ENCODE measurements at regions not wholly inside any gene's neighbourhood (a gene's known extent, or its start where the extent isn't known, plus 50 kb on each side); places are given as distances from the start of the nearest gene placed in this dataset.
A peak's percentile ranks its signal among the peaks of the same experiment; 100 is the strongest.

DNA sequence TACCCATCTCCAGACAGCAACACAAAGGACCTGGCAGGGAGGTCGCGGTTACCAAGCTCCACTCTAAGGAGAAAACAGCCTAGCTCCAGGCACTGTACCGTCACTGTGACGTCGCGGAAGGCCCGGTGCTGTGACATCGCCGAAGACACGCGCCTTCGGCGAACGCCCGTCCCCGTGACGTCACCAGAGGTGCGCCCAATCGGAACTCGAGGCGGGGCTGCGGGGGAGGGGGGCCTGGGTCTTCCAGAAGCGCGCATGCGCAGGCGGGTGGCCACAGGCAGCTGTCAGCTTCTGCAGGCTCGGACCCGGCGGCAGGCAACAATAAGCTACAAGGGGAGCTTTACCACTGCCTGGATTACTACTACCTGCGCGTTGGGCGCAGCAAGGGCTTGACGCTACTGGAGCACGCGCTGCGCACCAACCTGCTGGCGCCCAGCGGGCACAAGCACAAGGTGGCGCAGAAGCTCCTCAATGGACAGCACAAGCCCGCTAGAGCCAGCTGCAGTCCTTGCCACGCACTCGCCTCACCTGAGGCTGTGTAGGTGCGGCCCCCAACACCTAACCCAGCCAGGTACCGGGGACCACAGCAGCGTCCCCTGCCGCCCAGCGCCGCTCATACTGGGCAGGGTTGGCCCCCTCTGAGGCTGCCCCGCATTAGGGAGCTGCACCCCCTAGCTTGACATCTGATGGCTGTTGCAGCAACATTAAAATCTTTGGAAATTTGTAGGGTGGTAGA is 208.4 kb downstream of the TPST1 start:
- H3K36me3 ChIP-seq (ENCODE audit: insufficient read depth, low read length): no peaks in the 10 kb centered on the region
- H3K9ac ChIP-seq (ENCODE audit: low read length): no peak overlapping the region
- peak overlapping the region; percentile 63 to 64 for H3K4me3 ChIP-seq (ENCODE audit: low read depth in 1 of 2, low read length in 2 of 2)
- H3K27me3 ChIP-seq (ENCODE audit: control insufficient read depth in 1 of 2, insufficient read depth in 2 of 2, low read length in 2 of 2): no peaks in the 10 kb centered on the region
- no peaks in the 10 kb centered on the region for H3K9me3 ChIP-seq (ENCODE audit: low read length)
- no peak overlapping the region for H3K27ac ChIP-seq (ENCODE audit: low read depth, low read length)
- H3K4me1 ChIP-seq (ENCODE audit: insufficient read depth, low read length): peaks cover 5% of the 10 kb centered on the region

- H3K4me3 ChIP-seq (ENCODE audit: low read depth in 1 of 2, low read length in 2 of 2): no peak overlapping the region
- no peaks in the 10 kb centered on the region for H3K9me3 ChIP-seq (ENCODE audit: low read length)
- H3K4me1 ChIP-seq (ENCODE audit: insufficient read depth, low read length): peaks cover 5% of the 10 kb centered on the region
- no peaks in the 10 kb centered on the region for H3K27me3 ChIP-seq (ENCODE audit: control insufficient read depth in 1 of 2, insufficient read depth in 2 of 2, low read length in 2 of 2)
- H3K27ac ChIP-seq (ENCODE audit: low read depth, low read length): no peak overlapping the region
- H3K36me3 ChIP-seq (ENCODE audit: insufficient read depth, low read length): no peaks in the 10 kb centered on the region
- H3K9ac ChIP-seq (ENCODE audit: low read length): no peak overlapping the region
Measured at GRCh38 chr7:66415659-66416265, 210.6 kb downstream of the TPST1 start.

DNA sequence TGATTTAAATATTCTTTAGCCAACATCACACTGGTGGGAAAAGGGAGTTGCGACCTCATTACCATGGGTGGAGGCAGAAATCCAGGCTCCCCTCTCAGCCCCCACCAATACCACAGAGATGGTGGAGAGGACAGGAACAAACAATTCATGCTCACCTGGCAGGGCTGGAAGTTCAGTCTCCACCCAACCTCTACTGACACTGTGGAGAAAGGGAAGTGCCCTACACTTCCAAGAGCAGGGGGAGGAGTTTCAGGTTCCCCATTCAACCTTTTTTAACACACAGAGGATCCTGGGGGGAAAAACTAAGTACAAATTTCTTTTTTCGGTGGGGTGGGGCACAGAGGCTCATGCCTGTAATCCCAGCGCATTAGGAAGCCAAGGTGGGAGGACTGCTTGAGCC is 210.1 kb upstream of the KCTD7 start:
- peaks cover 5% of the 10 kb centered on the region for H3K4me1 ChIP-seq (ENCODE audit: insufficient read depth, low read length)
- H3K9me3 ChIP-seq (ENCODE audit: low read length): no peaks in the 10 kb centered on the region
- H3K27me3 ChIP-seq (ENCODE audit: control insufficient read depth in 1 of 2, insufficient read depth in 2 of 2, low read length in 2 of 2): no peaks in the 10 kb centered on the region
- H3K4me3 ChIP-seq (ENCODE audit: low read depth in 1 of 2, low read length in 2 of 2): no peak overlapping the region
- no peak overlapping the region for H3K27ac ChIP-seq (ENCODE audit: low read depth, low read length)
- no peaks in the 10 kb centered on the region for H3K36me3 ChIP-seq (ENCODE audit: insufficient read depth, low read length)
- H3K9ac ChIP-seq (ENCODE audit: low read length): no peak overlapping the region

GRCh38 chr7:66419210-66419609 is 209.5 kb upstream of the KCTD7 start:
- Histone ChIP-seq H3K4me1 (ENCODE audit: insufficient read depth, low read length) (no peaks in the 10 kb centered on the region), H3K9ac (ENCODE audit: low read length) (no peak overlapping the region), H3K36me3 (ENCODE audit: insufficient read depth, low read length) (no peaks in the 10 kb centered on the region), H3K4me3 (ENCODE audit: low read depth in 1 of 2, low read length in 2 of 2) (no peak overlapping the region), H3K27ac (ENCODE audit: low read depth, low read length) (no peak overlapping the region), H3K9me3 (ENCODE audit: low read length) (no peaks in the 10 kb centered on the region), H3K27me3 (ENCODE audit: control insufficient read depth in 1 of 2, insufficient read depth in 2 of 2, low read length in 2 of 2) (no peaks in the 10 kb centered on the region)

DNA sequence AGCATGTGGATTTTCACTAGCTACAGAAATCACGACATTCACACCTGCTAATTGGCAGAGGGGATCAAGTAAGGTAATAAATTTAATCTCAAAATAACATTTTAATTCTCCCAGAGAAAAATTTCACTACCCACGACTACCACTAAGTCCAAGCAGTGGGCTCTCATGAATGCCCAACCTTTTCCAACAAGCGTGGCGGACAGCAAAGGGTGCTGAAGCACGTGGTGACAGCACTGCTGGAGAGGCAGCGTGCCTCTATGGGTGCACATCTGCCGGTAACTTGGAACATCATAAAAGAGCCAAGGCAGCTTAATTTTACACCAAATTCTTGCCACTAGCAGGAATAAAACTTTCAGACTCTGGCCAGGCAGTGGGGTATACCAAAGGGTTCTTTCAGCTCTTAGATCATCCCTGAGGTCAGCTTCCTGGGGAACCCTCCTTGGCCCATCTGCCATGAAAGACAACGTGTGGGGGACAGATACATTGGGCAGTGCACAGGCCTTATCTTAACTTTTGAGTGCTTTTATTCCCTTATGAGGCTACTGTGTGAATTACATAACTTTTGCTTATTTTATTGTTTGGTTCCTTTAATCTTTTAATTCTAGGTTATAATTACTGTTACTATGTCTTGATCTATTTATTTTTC is 206.7 kb upstream of the KCTD7 start:
- H3K27ac ChIP-seq (ENCODE audit: low read depth, low read length): no peak overlapping the region

DNA sequence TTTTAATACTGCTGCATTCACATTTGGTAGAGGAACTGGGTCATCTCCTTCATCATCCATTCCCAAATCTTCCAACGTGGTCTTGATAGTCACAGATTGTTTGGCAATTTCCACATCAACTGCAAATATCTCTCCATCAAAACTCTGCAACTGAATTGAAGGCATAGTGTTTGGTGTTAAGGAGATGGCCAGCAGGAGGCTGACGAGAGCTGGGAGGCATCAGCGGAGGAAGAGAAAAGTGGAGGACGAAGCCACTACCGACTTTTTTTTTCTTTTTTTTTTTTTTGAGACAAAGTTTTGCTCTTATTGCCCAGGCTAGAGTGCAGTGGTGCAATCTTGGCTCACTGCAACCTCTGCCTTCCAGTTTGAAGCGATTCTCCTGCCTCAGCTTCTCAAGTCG is 205.0 kb upstream of the KCTD7 start:
- Histone ChIP-seq H3K36me3 (ENCODE audit: insufficient read depth, low read length) (peaks cover 7% of the 10 kb centered on the region), H3K9me3 (ENCODE audit: low read length) (no peaks in the 10 kb centered on the region), H3K4me1 (ENCODE audit: insufficient read depth, low read length) (no peaks in the 10 kb centered on the region)

More for the DNA sequence above, 206.7 kb upstream of the KCTD7 start:
- Histone ChIP-seq H3K27me3 (ENCODE audit: control insufficient read depth in 1 of 2, insufficient read depth in 2 of 2, low read length in 2 of 2) (no peaks in the 10 kb centered on the region), H3K36me3 (ENCODE audit: insufficient read depth, low read length) (peaks cover 7% of the 10 kb centered on the region), H3K9ac (ENCODE audit: low read length) (no peak overlapping the region), H3K4me3 (ENCODE audit: low read depth in 1 of 2, low read length in 2 of 2) (no peak overlapping the region), H3K9me3 (ENCODE audit: low read length) (no peaks in the 10 kb centered on the region), H3K4me1 (ENCODE audit: insufficient read depth, low read length) (no peaks in the 10 kb centered on the region)

DNA sequence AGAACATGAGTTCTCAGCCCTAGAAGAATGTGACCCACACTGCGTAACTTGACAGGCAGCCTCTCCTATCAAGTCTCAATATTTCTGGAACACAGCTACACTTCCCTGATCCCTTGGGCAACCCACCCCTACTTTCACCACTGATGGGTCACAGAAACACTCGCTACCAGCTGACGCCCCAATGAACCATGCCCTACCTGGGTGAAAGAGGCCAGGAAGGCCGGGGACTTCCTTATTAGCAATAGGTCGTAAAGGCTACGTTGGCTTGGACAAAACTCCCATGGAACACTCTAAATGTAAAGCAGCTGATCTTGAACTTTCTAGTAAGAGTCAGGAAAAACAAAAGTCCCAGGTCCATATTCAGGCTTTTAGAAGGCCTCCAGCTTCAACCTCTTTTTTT is 202.3 kb upstream of the KCTD7 start:
- no peak overlapping the region for H3K27ac ChIP-seq (ENCODE audit: low read depth, low read length)
- no peak overlapping the region for H3K4me3 ChIP-seq (ENCODE audit: low read depth in 1 of 2, low read length in 2 of 2)
- H3K4me1 ChIP-seq (ENCODE audit: insufficient read depth, low read length): no peaks in the 10 kb centered on the region
- H3K9ac ChIP-seq (ENCODE audit: low read length): no peak overlapping the region
- H3K9me3 ChIP-seq (ENCODE audit: low read length): no peaks in the 10 kb centered on the region
- H3K27me3 ChIP-seq (ENCODE audit: control insufficient read depth in 1 of 2, insufficient read depth in 2 of 2, low read length in 2 of 2): no peaks in the 10 kb centered on the region
- peaks cover 7% of the 10 kb centered on the region for H3K36me3 ChIP-seq (ENCODE audit: insufficient read depth, low read length)

More for the DNA sequence above, 205.0 kb upstream of the KCTD7 start:
- Histone ChIP-seq H3K9ac (ENCODE audit: low read length) (no peak overlapping the region), H3K4me3 (ENCODE audit: low read depth in 1 of 2, low read length in 2 of 2) (no peak overlapping the region), H3K27me3 (ENCODE audit: control insufficient read depth in 1 of 2, insufficient read depth in 2 of 2, low read length in 2 of 2) (no peaks in the 10 kb centered on the region), H3K27ac (ENCODE audit: low read depth, low read length) (no peak overlapping the region)

DNA sequence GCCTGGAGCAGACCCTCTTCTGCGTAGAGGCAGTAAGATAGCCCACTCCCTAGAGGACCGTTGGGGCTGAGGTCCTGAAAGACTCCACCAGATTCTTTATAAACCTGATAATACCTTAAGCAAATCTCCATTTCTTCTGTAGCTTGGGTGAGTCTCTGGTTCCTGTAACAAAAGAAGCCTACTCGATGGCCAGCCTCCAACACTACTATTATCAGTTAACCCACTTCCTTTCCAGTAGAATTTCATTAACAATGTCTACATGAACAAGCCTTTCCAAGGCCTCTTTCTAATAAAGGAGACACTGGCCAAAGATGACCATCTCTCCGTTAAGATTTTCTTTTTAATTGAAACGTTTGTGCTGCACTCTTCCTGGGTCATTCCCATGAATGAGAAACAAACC is 201.7 kb upstream of the KCTD7 start:
- Histone ChIP-seq H3K27me3 (ENCODE audit: control insufficient read depth in 1 of 2, insufficient read depth in 2 of 2, low read length in 2 of 2) (no peaks in the 10 kb centered on the region), H3K36me3 (ENCODE audit: insufficient read depth, low read length) (peaks cover 7% of the 10 kb centered on the region), H3K27ac (ENCODE audit: low read depth, low read length) (no peak overlapping the region), H3K9me3 (ENCODE audit: low read length) (no peaks in the 10 kb centered on the region), H3K9ac (ENCODE audit: low read length) (no peak overlapping the region), H3K4me1 (ENCODE audit: insufficient read depth, low read length) (no peaks in the 10 kb centered on the region), H3K4me3 (ENCODE audit: low read depth in 1 of 2, low read length in 2 of 2) (no peak overlapping the region)

GRCh38 chr7:66427956-66428355 is 200.7 kb upstream of the KCTD7 start:
- H3K36me3 ChIP-seq (ENCODE audit: insufficient read depth, low read length): peaks cover 7% of the 10 kb centered on the region
- H3K27me3 ChIP-seq (ENCODE audit: control insufficient read depth in 1 of 2, insufficient read depth in 2 of 2, low read length in 2 of 2): no peaks in the 10 kb centered on the region
- no peaks in the 10 kb centered on the region for H3K4me1 ChIP-seq (ENCODE audit: insufficient read depth, low read length)
- no peak overlapping the region for H3K4me3 ChIP-seq (ENCODE audit: low read depth in 1 of 2, low read length in 2 of 2)
- H3K27ac ChIP-seq (ENCODE audit: low read depth, low read length): no peak overlapping the region
- no peak overlapping the region for H3K9ac ChIP-seq (ENCODE audit: low read length)
- no peaks in the 10 kb centered on the region for H3K9me3 ChIP-seq (ENCODE audit: low read length)

DNA sequence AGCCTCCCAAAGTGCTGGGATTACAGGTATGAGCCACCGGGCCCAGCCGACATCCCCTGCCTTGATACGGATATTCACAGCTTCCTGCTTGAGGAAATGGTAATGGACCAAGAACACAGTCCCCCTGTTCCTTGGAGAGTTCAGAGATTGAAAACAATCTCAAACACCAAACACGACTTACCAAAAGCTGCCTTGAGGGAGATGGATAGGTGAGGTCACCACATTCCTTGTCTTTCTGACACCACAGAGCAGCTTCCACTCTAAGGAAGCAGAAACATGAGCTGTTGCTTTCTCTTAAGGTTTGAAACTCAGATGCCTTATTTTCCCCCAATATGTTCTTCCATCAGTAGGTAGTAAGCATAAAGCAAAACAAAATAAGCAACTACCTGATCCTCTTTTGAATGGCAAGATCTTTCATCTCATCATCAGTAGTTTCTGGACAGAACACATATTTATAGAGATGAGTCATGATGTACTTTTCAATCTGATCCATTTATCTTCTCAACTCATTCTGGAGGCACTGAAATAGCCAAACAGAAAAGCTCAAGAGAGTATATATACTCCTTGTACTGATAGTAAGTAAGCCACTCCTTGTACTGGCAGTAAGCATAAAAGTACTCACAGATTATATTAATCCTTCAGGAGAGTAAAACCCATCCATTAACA is 199.1 kb upstream of the KCTD7 start:
- peaks cover 4% of the 10 kb centered on the region for H3K36me3 ChIP-seq (ENCODE audit: insufficient read depth, low read length)
- no peaks in the 10 kb centered on the region for H3K4me1 ChIP-seq (ENCODE audit: insufficient read depth, low read length)
- no peak overlapping the region for H3K9ac ChIP-seq (ENCODE audit: low read length)
- H3K9me3 ChIP-seq (ENCODE audit: low read length): no peaks in the 10 kb centered on the region
- H3K27me3 ChIP-seq (ENCODE audit: control insufficient read depth in 1 of 2, insufficient read depth in 2 of 2, low read length in 2 of 2): no peaks in the 10 kb centered on the region
- H3K27ac ChIP-seq (ENCODE audit: low read depth, low read length): no peak overlapping the region
- no peak overlapping the region for H3K4me3 ChIP-seq (ENCODE audit: low read depth in 1 of 2, low read length in 2 of 2)

DNA sequence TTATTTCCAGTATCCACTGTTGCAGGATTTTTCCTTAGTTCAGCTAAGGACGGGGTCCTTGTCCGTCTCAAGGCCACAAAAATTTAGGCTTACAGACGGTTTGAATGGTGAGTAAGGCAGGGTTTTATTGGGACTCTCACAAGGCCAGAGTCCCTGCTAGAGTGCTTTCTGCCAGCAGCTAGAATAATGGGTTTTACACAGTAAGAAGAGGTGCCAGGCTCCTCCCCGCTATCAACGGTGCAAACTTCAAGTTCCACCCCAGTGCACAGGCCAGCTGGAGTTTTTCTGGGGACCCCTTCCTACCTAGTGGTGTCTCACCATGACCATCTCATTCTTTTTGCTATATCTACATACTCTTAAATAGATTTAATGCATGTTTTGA is 198.5 kb upstream of the KCTD7 start:
- no peaks in the 10 kb centered on the region for H3K4me1 ChIP-seq (ENCODE audit: insufficient read depth, low read length)

More for the DNA sequence above, 198.5 kb upstream of the KCTD7 start:
- H3K27me3 ChIP-seq (ENCODE audit: control insufficient read depth in 1 of 2, insufficient read depth in 2 of 2, low read length in 2 of 2): no peaks in the 10 kb centered on the region
- H3K36me3 ChIP-seq (ENCODE audit: insufficient read depth, low read length): no peaks in the 10 kb centered on the region
- no peak overlapping the region for H3K9ac ChIP-seq (ENCODE audit: low read length)
- H3K4me3 ChIP-seq (ENCODE audit: low read depth in 1 of 2, low read length in 2 of 2): no peak overlapping the region
- H3K27ac ChIP-seq (ENCODE audit: low read depth, low read length): no peak overlapping the region
- no peaks in the 10 kb centered on the region for H3K9me3 ChIP-seq (ENCODE audit: low read length)
